ENCODE measurements at regions not wholly inside any gene's neighbourhood (a gene's known extent, or its start where the extent isn't known, plus 50 kb on each side); places are given as distances from the start of the nearest gene placed in this dataset.

DNA sequence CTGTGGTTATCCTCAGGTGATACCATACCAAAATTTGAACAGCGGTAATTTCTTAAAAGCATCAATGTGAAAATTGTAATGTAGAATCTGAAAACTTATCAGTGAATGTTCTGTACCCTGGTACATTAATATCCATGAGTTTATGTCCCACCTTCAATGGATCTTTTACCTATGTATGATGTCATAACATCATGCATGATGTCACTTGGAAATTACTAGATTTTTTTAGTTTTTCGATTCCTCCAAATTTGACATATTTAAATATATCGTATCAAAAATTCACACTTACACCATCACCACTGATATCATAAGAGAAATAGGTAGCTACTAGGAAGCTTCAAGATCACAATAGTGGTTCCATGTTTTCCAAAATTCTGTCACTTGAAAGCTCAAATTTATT, 95.0 kb upstream of the AKR1E2 start:
- TF ChIP-seq, protein P1, sequence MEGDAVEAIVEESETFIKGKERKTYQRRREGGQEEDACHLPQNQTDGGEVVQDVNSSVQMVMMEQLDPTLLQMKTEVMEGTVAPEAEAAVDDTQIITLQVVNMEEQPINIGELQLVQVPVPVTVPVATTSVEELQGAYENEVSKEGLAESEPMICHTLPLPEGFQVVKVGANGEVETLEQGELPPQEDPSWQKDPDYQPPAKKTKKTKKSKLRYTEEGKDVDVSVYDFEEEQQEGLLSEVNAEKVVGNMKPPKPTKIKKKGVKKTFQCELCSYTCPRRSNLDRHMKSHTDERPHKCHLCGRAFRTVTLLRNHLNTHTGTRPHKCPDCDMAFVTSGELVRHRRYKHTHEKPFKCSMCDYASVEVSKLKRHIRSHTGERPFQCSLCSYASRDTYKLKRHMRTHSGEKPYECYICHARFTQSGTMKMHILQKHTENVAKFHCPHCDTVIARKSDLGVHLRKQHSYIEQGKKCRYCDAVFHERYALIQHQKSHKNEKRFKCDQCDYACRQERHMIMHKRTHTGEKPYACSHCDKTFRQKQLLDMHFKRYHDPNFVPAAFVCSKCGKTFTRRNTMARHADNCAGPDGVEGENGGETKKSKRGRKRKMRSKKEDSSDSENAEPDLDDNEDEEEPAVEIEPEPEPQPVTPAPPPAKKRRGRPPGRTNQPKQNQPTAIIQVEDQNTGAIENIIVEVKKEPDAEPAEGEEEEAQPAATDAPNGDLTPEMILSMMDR (IDR thresholded peaks at IDR 0.05; ENCODE audit: borderline replicate concordance, extremely low read depth, low read length, poor library complexity, severe bottlenecking), result no peak
- no peak for TF ChIP-seq EZH2 (IDR thresholded peaks at IDR 0.05; ENCODE audit: borderline replicate concordance, low read depth, low read length, severe bottlenecking)

All from DND-41 (cell line).